Spleen (tissue), 11 donors: ENCODE measurements at regions not wholly inside any gene's neighbourhood (a gene's known extent, or its start where the extent isn't known, plus 50 kb on each side); places are given as distances from the start of the nearest gene placed in this dataset.
"Not testable (repeated sequence)": the region's sequence is repeated elsewhere in the genome, so short reads cannot be mapped to it uniquely, and the experiment has no call there.

ENCODE experiments used
- DNase-seq: peaks from one replicate; pipeline ENCODE4 v3.0.0-alpha.2; 2020
- H3K27ac ChIP-seq, 8 donors: fragments of 200-600 bp; sonication (generic) in 7 of 8; 1 replicate in 4 of 8; 2 replicates in 4 of 8; pipeline versions ENCODE4 v1.5.0 to v1.8.0; 2016 to 2021; ENCODE audit warnings: inconsistent platforms in 4 of 8, mild to moderate bottlenecking in 4 of 8, moderate library complexity in 1 of 8
- H3K27me3 ChIP-seq, 7 donors: fragments of 200-600 bp; sonication (generic) in 6 of 7; replicated peaks in 1 of 7; 1 replicate in 4 of 7; 2 replicates in 3 of 7; pipeline versions ENCODE4 v1.5.0 to v1.8.0; 2016 to 2021; ENCODE audit warnings: inconsistent platforms in 3 of 7, mild to moderate bottlenecking in 1 of 7
- H3K36me3 ChIP-seq, 6 donors: fragments of 200-600 bp; sonication (generic) in 5 of 6; 1 replicate in 4 of 6; 2 replicates in 2 of 6; pipeline versions ENCODE4 v1.5.0 to v1.8.0; 2016 to 2021; ENCODE audit warnings: inconsistent platforms in 2 of 6
- H3K4me1 ChIP-seq, 6 donors: fragments of 200-600 bp; sonication (generic) in 5 of 6; 1 replicate in 3 of 6; 2 replicates in 3 of 6; pipeline versions ENCODE4 v1.5.0 to v1.8.0; 2016 to 2021; ENCODE audit warnings: inconsistent platforms in 3 of 6
- H3K4me3 ChIP-seq, 8 donors: fragments of 200-600 bp; sonication (generic) in 7 of 8; 1 replicate in 4 of 8; 2 replicates in 4 of 8; pipeline versions ENCODE4 v1.5.0 to v1.8.0; 2016 to 2021; ENCODE audit warnings: inconsistent platforms in 4 of 8, mild to moderate bottlenecking in 4 of 8, moderate library complexity in 2 of 8
- H3K9me3 ChIP-seq, 8 donors: fragments of 200-600 bp; sonication (generic) in 7 of 8; 1 replicate in 4 of 8; 2 replicates in 4 of 8; pipeline versions ENCODE4 v1.5.0 to v1.8.0; 2016 to 2021; ENCODE audit warnings: inconsistent platforms in 4 of 8
- WGBS, 5 donors: extraction: QIAGEN DNeasy Blood & Tissue Kit in 3 of 5; methylation state at CpG; one replicate each; pipeline versions ENCODE4 v1.1.5 to v1.1.7; 2013 to 2018; 5-methylcytosine and 5-hydroxymethylcytosine counted together
- intact Hi-C: fragments of 100-400 bp; cut with DNase I; formaldehyde crosslinking; loops from one replicate; pipeline ENCODE4 v1.15.0; 2023; ENCODE audit warnings: low total_unique reads
- donor health status: healthy with polysubstance abuse.
- donor health status: DM: no; HTN: no; CAD: no; lungs with moderate emphysema.
- donor health status: DM: no; HTN: no; CAD: no.
- donor health status: Bipolar disorder and iron deficiency.
- donor health status: healthy.
- donor health status: DM: no; HTN: no; CAD: no.
- donor health status: DM: yes; HTN: yes; CAD: no.

- DNase-seq, H3K27me3 ChIP-seq, H3K9me3 ChIP-seq, H3K4me1 ChIP-seq, intact Hi-C loops, H3K27ac ChIP-seq, H3K36me3 ChIP-seq, H3K4me3 ChIP-seq: not testable (repeated sequence)
- WGBS, 5 donors = 78 to 89% methylated on average over 3 to 4 of the region's 21 CpGs; no CpG with 5 or more reads in 3 of the 5 donors
These were observed 166.0 kb downstream of the POTEG start for GRCh38 chr14:19268047-19268627.

- intact Hi-C loops, DNase-seq, H3K36me3 ChIP-seq, H3K9me3 ChIP-seq, H3K27me3 ChIP-seq, H3K27ac ChIP-seq, H3K4me3 ChIP-seq, H3K4me1 ChIP-seq: not testable (repeated sequence)
- no CpG with 5 or more reads among the region's 1 CpG for WGBS, 5 donors
These were observed 161.9 kb downstream of the POTEG start for GRCh38 chr14:19272235-19272634.

- H3K27me3 ChIP-seq, intact Hi-C loops, H3K4me1 ChIP-seq, H3K27ac ChIP-seq, H3K36me3 ChIP-seq, H3K9me3 ChIP-seq, H3K4me3 ChIP-seq, DNase-seq: not testable (repeated sequence)
- WGBS, 5 donors = 78 to 89% (median 86%) methylated on average over 3 of the region's 3 CpGs
These were observed 144.5 kb downstream of the POTEG start for GRCh38 chr14:19289669-19290068.

- H3K27ac ChIP-seq, H3K9me3 ChIP-seq, H3K4me1 ChIP-seq, intact Hi-C loops, H3K36me3 ChIP-seq, H3K4me3 ChIP-seq, H3K27me3 ChIP-seq, DNase-seq: not testable (repeated sequence)
- 76 to 90% (median 80%) methylated on average over 5 to 11 of the region's 28 CpGs; no CpG with 5 or more reads in 2 of the 5 donors for WGBS, 5 donors
These were observed 133.9 kb downstream of the POTEG start for GRCh38 chr14:19300243-19300642.

GRCh38 chr14:19300838-19301237 lies 133.3 kb downstream of the POTEG start:
- H3K4me3 ChIP-seq, H3K4me1 ChIP-seq, H3K27ac ChIP-seq, H3K27me3 ChIP-seq, H3K36me3 ChIP-seq, H3K9me3 ChIP-seq, intact Hi-C loops: not testable (repeated sequence)
- peak; percentile 65 for DNase-seq
- WGBS, 5 donors = 72 to 79% (median 77%) methylated on average over 16 to 18 of the region's 30 CpGs; no CpG with 5 or more reads in 2 of the 5 donors

DNA sequence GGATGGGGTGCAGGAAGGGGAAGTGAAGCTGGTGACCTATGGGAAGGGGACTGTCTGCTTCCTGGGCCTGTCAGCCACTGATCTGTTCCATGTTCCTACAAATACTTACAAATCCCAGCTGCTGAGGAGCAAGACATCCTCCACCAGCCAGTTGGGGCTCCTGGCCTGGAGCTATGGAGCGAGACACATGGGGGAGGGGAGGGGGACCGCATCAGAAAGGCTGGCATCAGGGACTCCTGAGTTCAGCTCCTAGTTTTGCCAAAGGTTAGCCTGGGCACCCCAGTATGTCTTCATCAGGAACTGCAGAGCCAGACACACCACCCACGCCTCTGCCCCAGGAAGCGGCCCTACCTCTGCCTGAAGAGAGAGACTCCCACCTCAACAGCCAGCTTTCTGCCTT lies 130.3 kb downstream of the POTEG start:
- H3K27ac ChIP-seq, H3K27me3 ChIP-seq, intact Hi-C loops, H3K9me3 ChIP-seq, H3K4me1 ChIP-seq, H3K4me3 ChIP-seq, H3K36me3 ChIP-seq: not testable (repeated sequence)
- 86 to 96% (median 94%) methylated on average over 2 of the region's 4 CpGs; no CpG with 5 or more reads in 2 of the 5 donors for WGBS, 5 donors
- peak; percentile 55 for DNase-seq

GRCh38 chr14:19304442-19304841 lies 129.7 kb downstream of the POTEG start:
- H3K27ac ChIP-seq, H3K27me3 ChIP-seq, H3K4me3 ChIP-seq, H3K9me3 ChIP-seq, DNase-seq, intact Hi-C loops, H3K4me1 ChIP-seq, H3K36me3 ChIP-seq: not testable (repeated sequence)
- WGBS, 5 donors = no CpG with 5 or more reads among the region's 1 CpG

- H3K27ac ChIP-seq, H3K4me1 ChIP-seq, H3K27me3 ChIP-seq, H3K36me3 ChIP-seq, H3K9me3 ChIP-seq, H3K4me3 ChIP-seq, intact Hi-C loops: not testable (repeated sequence)
- 40 to 58% (median 50%) methylated on average over 1 of the region's 2 CpGs; no CpG with 5 or more reads in 1 of the 5 donors for WGBS, 5 donors
- DNase-seq = peak; percentile 53
These were observed 129.2 kb downstream of the POTEG start for GRCh38 chr14:19304918-19305317.

DNA sequence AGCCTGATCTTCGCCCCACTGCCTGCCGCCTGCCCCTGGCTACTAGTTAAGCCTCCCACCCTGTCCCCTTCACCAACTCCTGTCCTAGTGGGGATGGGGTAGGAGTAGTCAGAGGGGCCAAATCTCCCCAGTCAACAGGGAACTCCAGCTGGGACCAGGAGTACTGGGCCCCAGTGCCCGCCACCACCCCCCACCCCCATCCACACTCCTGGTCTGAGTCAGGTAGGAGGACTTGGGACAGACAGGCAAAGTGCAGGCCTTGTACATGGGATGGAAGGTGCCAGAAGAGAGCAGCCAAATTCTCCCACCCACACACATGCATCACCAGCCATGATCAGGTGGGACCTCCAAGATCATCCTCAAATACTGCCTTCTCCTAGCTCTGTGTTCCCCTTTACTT lies 128.4 kb downstream of the POTEG start:
- H3K27ac ChIP-seq, H3K4me1 ChIP-seq, H3K36me3 ChIP-seq, H3K4me3 ChIP-seq, H3K27me3 ChIP-seq, intact Hi-C loops, H3K9me3 ChIP-seq: not testable (repeated sequence)
- WGBS, 5 donors = 54 to 65% (median 59%) methylated on average over 1 of the region's 3 CpGs; no CpG with 5 or more reads in 2 of the 5 donors
- peak; percentile 73 for DNase-seq

- H3K27ac ChIP-seq, H3K27me3 ChIP-seq, H3K36me3 ChIP-seq, H3K9me3 ChIP-seq, H3K4me1 ChIP-seq, H3K4me3 ChIP-seq, DNase-seq, intact Hi-C loops: not testable (repeated sequence)
- WGBS, 5 donors = no CpG with 5 or more reads among the region's 5 CpGs
These were observed 127.7 kb downstream of the POTEG start for GRCh38 chr14:19306405-19306804.

- H3K9me3 ChIP-seq, DNase-seq, H3K27ac ChIP-seq, H3K4me3 ChIP-seq, H3K27me3 ChIP-seq, intact Hi-C loops, H3K36me3 ChIP-seq, H3K4me1 ChIP-seq: not testable (repeated sequence)
- WGBS, 5 donors = 0 to 44% (median 23%) methylated on average over 1 of the region's 1 CpG; no CpG with 5 or more reads in 1 of the 5 donors
These were observed 123.1 kb downstream of the POTEG start for GRCh38 chr14:19311023-19311422.

DNA sequence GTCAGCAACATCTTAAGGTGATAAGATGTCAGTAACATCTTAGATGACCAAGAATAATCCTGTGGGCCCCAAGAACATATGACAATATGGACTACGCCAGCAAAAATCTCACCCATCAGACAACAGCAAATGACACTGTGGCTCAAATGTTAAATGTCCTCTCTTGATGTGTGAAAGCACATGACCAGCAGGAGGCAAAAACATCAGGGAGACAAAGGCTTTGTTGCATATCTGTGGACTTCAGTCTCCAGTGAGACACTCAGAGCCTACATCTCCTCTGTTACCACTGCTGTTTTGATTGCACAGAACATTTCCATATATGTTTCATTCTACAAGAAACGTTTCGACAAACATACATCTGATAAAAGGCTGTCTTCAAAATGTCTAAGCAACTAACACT lies 103.5 kb downstream of the POTEG start:
- H3K27me3 ChIP-seq, intact Hi-C loops, H3K36me3 ChIP-seq, H3K9me3 ChIP-seq, H3K4me1 ChIP-seq, H3K27ac ChIP-seq, H3K4me3 ChIP-seq, DNase-seq: not testable (repeated sequence)
- no CpG with 5 or more reads among the region's 3 CpGs for WGBS, 5 donors
